ENCODE measurements at regions not wholly inside any gene's neighbourhood (a gene's known extent, or its start where the extent isn't known, plus 50 kb on each side); places are given as distances from the start of the nearest gene placed in this dataset.
"Not testable (repeated sequence)": the region's sequence is repeated elsewhere in the genome, so short reads cannot be mapped to it uniquely, and the experiment has no call there.

DNA sequence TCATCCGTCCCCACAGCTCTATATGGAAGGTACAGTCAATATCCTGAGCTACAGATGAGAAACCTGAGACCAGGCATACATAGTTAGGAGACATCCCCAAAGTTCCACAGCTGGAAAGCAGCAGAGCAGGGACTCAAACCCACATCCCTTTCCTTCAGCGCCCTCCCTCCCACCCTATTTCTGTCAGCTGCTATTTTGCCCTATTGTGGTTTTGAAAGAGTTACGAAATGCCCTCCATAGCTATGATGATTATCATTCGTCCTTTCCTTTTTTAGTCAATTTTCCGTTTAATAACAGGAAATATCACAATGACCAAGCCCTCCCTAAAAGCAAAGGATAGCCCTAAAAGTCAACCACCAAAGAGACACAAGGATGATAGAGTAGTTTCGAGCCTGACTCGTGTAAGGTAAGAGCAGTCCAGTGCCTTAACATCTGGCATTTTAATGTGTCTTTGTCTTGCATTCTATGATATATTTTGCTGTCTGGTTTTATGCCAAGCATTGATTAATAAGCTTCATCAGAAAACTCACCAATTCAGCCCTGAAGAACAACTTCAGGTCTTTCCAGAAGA is 264.3 kb upstream of the NBPF12 start:
- intact Hi-C loops (cut with DNase I); H3K36me3 ChIP-seq (replicated peaks in 1 of 2; ENCODE audit: insufficient read depth in 1 of 2, low read depth in 2 of 2); ATAC-seq; H3K27me3 ChIP-seq; H3K27ac ChIP-seq; H3K4me3 ChIP-seq; H3K9me3 ChIP-seq; DNase-seq; H3K4me1 ChIP-seq: not testable (repeated sequence)
- 55 to 69% methylated on average over 4 to 7 of the region's 7 CpGs for WGBS, 2 donors

DNA sequence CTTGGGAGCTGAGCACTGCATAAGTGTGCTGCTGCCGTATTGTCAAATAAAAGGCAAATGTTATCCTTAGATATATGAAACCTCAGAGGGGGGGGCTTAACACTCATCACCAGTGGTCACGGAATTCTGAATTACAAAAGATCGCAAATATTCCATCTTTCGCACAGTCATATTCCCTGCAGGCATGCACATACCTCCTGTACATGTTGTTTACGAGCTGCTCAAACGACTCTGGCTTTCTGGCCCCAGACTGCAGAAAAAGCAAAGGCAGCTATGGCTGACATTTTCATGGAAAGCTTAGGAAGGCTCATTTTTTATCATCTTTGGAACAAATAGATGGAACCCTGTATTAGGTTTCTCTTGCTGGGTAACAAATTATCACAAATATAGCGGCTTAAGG is 265.5 kb upstream of the NBPF12 start:
- DNase-seq; H3K4me3 ChIP-seq; intact Hi-C loops (cut with DNase I); H3K27ac ChIP-seq; H3K9me3 ChIP-seq; ATAC-seq; H3K36me3 ChIP-seq (replicated peaks in 1 of 2; ENCODE audit: insufficient read depth in 1 of 2, low read depth in 2 of 2); H3K4me1 ChIP-seq; H3K27me3 ChIP-seq: not testable (repeated sequence)
- 68 to 72% methylated on average over 3 to 5 of the region's 7 CpGs for WGBS, 2 donors

DNA sequence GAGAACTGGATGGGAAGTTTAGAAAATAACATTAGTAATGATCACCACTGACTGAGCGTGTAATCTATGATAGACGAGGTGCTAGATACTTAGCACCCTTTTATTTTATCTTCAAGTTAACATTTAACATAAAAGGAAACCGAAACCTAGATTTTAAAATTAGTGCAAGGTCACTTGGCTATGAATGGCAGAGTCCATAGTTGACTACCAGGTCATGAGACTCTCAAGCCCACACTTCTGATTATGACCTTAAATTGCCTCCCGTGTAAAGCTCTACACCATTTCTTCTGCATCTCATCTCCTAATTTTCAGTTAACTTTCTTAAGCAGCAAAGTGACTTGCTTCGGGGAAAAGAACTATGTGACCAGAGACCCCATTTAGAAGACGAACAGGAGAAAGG is 266.5 kb upstream of the NBPF12 start:
- H3K36me3 ChIP-seq (replicated peaks in 1 of 2; ENCODE audit: insufficient read depth in 1 of 2, low read depth in 2 of 2); DNase-seq; ATAC-seq; H3K9me3 ChIP-seq; H3K27me3 ChIP-seq; intact Hi-C loops (cut with DNase I); H3K4me3 ChIP-seq; H3K27ac ChIP-seq; H3K4me1 ChIP-seq: not testable (repeated sequence)
- 53 to 58% methylated on average over 3 to 5 of the region's 6 CpGs for WGBS, 2 donors

DNA sequence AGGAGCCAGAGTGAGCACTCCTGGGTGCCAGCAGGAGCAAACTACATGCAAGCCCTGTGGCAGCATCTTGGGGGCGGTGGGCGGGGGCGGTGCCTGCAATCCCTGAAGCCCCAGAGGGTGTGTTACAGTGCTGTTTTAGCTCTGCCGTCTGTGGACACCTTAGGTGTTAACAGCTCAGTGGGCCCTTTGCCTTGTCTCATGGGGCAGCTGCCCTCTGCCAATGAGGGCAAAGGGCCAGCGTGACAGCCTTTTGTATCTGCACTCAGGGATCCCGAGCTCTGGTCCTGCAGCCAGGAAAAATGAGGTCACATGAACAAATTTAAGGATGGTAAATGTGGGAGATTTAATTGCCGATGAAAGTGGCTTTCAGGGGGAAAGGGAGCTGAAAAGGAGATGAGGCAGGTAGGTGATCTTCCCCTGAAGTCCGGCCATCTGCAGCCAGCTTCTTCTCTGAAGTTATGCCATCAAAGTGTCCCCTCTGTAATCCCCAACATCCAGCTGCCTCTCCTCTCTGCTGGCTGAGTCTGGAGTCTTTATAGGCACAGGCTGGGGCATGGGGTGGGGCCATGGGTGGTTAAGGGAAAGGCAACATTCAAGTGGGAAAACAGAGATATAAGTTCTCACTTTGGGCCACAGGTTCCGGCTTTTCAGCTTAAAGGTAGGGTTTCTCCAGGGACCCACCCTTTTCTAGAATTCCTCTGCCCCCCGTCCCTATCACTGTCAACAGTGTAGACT is 267.1 kb upstream of the NBPF12 start:
- H3K9me3 ChIP-seq; intact Hi-C loops (cut with DNase I); H3K4me3 ChIP-seq; DNase-seq; H3K4me1 ChIP-seq; H3K27me3 ChIP-seq; H3K27ac ChIP-seq; H3K36me3 ChIP-seq (replicated peaks in 1 of 2; ENCODE audit: insufficient read depth in 1 of 2, low read depth in 2 of 2); ATAC-seq: not testable (repeated sequence)
- 70 to 89% methylated on average over 6 to 7 of the region's 10 CpGs for WGBS, 2 donors

DNA sequence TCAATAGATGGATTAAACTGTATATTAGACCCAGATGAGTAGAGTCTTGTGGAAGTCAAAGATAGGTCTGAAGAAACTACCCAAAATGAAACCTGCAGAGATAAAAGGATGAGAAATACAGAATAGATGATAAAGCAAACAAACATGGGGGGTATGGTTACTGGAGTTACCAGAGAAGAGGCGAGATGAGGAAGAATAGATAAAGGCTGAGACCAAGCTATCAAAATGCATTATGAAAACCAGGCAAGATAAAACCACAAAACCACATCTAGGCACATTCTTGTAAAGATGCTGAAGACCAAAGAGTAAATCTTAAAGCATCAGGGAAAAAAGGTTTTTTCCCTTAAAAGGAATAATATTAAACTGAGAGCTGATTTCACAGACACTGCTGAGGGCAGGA is 271.8 kb upstream of the NBPF12 start:
- H3K27me3 ChIP-seq; H3K27ac ChIP-seq; H3K36me3 ChIP-seq (replicated peaks in 1 of 2; ENCODE audit: insufficient read depth in 1 of 2, low read depth in 2 of 2); H3K9me3 ChIP-seq; H3K4me3 ChIP-seq; DNase-seq; H3K4me1 ChIP-seq; intact Hi-C loops (cut with DNase I); ATAC-seq: not testable (repeated sequence)
- no CpG with 5 or more reads among the region's 1 CpG for WGBS, 2 donors

DNA sequence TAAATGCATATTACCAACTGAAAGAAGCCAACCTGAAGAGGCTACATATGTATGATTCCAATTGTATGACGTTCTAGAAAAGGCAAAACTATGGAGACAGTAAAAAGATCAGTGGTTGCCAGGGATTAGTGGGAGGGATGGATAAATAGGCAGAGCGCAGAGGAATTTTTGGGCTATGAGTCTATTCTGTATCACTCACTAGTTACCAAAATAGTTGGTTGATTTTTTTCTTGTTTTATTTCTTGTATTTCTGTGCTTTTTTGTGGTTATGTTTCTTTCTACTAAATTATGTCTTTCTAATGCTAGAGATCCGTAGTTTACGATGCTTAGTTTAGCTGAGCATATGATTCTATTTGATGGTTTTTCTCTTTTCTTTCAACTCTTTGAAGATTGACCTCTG is 277.9 kb upstream of the NBPF12 start:
- H3K27me3 ChIP-seq; H3K4me1 ChIP-seq; H3K36me3 ChIP-seq (replicated peaks in 1 of 2; ENCODE audit: insufficient read depth in 1 of 2, low read depth in 2 of 2); intact Hi-C loops (cut with DNase I); H3K9me3 ChIP-seq; H3K27ac ChIP-seq; H3K4me3 ChIP-seq; DNase-seq; ATAC-seq: not testable (repeated sequence)
- 82 to 84% methylated on average over 3 to 4 of the region's 4 CpGs for WGBS, 2 donors

DNA sequence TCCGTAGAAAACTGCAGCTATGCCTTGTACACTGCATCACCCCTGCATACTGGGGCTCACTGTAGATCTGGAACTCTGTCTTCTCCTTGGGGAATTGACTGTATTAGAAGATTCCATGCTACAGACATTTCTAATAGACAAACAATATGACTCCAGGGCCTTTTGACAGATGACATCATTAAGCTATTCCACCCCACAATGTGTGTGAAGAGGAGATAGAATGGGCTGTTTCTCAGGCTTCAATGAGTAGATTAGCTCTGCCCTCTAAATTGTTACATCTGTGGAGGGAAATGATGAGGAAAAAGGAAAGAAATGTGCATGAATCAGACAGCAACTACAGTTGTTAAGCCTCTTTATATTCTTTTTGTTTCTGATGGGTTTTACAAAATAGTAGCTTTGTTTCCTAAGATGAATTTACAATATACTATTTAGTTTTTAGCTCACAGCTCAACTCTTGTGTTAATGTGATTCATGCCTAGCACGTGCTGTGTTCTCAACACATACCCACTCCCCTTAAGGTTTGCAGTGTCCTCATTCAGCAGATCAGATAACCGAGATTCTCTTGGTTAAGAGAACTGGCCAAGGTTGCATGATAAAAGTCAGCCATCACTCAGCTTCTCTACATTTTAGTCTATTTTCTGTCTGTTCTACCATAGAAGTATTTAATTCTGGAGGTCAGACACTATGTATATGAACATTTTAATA is 281.6 kb upstream of the NBPF12 start:
- H3K27ac ChIP-seq; H3K36me3 ChIP-seq (replicated peaks in 1 of 2; ENCODE audit: insufficient read depth in 1 of 2, low read depth in 2 of 2); H3K4me3 ChIP-seq; DNase-seq; H3K27me3 ChIP-seq; ATAC-seq; intact Hi-C loops (cut with DNase I); H3K9me3 ChIP-seq; H3K4me1 ChIP-seq: not testable (repeated sequence)
- WGBS, 2 donors: 60% methylated on average over 1 of the region's 3 CpGs

DNA sequence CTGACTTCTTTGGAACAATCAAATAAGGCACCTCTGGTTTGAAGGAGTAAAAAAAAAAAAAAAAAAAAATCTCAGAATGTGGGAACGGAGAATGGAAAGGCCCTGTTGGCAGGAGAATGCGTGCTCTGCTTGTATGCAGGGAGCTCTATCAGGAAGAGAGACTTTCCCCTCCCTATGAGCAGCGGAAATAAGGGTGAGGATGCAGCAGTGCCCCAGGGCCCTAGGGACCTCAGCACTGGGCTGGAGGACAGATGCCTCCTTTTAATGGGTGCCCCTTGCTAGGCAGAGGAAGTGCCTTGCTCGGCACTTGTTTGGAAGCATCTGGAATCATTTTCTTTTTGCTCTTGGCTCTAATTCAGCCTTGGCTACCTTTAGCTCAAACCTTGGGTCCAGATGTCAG is 283.4 kb upstream of the NBPF12 start:
- H3K27me3 ChIP-seq; ATAC-seq; intact Hi-C loops (cut with DNase I); H3K27ac ChIP-seq; H3K4me3 ChIP-seq; H3K4me1 ChIP-seq; H3K36me3 ChIP-seq (replicated peaks in 1 of 2; ENCODE audit: insufficient read depth in 1 of 2, low read depth in 2 of 2); DNase-seq; H3K9me3 ChIP-seq: not testable (repeated sequence)
- 64 to 79% methylated on average over 4 of the region's 4 CpGs for WGBS, 2 donors

DNA sequence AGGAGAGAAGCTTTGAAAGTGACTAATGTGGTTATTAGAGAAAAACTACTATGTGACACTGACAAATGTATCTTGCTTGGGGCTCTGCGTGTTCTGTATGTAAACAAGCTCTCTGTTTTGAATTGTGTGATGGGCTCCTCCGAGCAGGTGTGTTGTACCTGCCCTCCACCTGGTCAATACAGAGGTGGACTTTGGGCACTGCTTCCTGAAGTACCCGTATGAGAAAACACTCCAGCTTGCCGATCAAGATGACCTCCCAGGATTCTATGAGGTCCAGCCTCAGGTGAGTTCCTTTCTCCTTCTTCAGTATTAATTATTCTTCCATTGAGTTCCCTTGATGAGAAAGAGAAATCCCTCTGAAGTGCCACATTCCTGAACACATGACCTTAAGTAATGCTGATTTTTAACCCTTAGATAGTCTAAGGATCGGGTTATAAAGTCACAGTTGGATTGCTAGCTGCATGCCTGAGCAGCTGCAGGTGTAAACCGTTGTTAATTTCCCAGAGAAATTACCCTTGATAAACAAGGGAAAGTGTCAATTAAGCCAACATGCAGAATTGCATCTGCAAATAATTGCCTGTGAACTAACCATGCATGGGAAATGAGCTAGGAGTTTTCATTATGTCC is 292.0 kb upstream of the NBPF12 start:
- H3K9me3 ChIP-seq; H3K27me3 ChIP-seq; H3K27ac ChIP-seq; H3K4me1 ChIP-seq; ATAC-seq; intact Hi-C loops (cut with DNase I); H3K4me3 ChIP-seq; H3K36me3 ChIP-seq (replicated peaks in 1 of 2; ENCODE audit: insufficient read depth in 1 of 2, low read depth in 2 of 2): not testable (repeated sequence)
- DNase-seq: peak in 2 of 4 donors; percentile 13 to 27
- WGBS, 2 donors: 16 to 30% methylated on average over 3 to 5 of the region's 6 CpGs

DNA sequence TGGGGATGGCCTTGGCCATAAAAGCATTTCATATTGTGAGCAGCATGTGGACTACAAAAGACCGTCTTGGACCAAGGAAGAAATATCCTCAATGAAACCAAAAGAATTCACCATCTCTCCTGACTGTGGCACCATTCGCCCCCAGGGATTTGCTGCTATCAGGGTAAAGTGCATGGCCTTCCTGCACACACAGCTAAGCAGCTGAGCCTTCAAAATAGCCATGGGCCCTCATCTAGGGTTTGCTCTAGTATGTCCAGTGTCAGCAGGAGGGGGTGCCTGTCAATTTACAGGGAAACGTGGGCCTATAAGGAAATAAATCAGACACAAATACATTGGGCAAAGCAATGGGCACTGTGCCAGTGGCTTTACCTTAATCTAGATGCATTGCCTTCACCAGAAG is 296.6 kb upstream of the NBPF12 start:
- intact Hi-C loops (cut with DNase I); DNase-seq: not testable (repeated sequence)
- 70% methylated on average over 2 of the region's 3 CpGs; no CpG with 5 or more reads in 1 of the 2 donors for WGBS, 2 donors

DNA sequence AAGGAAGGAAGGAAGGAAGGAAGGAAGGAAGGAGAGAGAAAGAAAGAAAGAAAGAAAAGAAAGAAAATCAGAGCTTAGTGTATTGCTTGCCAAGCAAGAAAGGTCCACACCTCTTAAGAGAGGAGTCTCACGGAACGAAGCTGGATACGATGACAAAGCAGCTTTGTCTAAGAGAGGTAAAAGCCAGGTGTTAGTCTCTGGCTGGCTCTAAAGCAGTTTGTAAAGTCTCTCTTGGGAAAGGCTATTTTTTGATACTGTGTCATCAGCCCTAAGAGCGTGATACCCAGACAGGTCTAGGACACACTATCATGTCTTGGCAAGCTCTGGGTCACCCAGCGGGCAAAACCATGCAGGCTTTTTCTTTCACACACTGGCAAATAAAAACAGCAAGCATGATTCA is 297.5 kb upstream of the NBPF12 start:
- H3K36me3 ChIP-seq (replicated peaks in 1 of 2; ENCODE audit: insufficient read depth in 1 of 2, low read depth in 2 of 2); ATAC-seq: not testable (repeated sequence)
- WGBS, 2 donors: 87 to 94% methylated on average over 5 of the region's 5 CpGs

More for the DNA sequence above, 296.6 kb upstream of the NBPF12 start:
- H3K4me3 ChIP-seq; H3K27me3 ChIP-seq; H3K9me3 ChIP-seq; H3K27ac ChIP-seq; H3K4me1 ChIP-seq; H3K36me3 ChIP-seq (replicated peaks in 1 of 2; ENCODE audit: insufficient read depth in 1 of 2, low read depth in 2 of 2); ATAC-seq: not testable (repeated sequence)

More for the DNA sequence above, 297.5 kb upstream of the NBPF12 start:
- H3K9me3 ChIP-seq; H3K4me3 ChIP-seq; H3K27me3 ChIP-seq; DNase-seq; H3K4me1 ChIP-seq; intact Hi-C loops (cut with DNase I); H3K27ac ChIP-seq: not testable (repeated sequence)
